DND-41 (cell line): ENCODE measurements at regions not wholly inside any gene's neighbourhood (a gene's known extent, or its start where the extent isn't known, plus 50 kb on each side); places are given as distances from the start of the nearest gene placed in this dataset.
A peak's percentile ranks its signal among the peaks of the same experiment; 100 is the strongest.

Experiments
- EZH2 ChIP-seq: IDR thresholded peaks from 3 replicates; pipeline ENCODE4 v1.6.1; 2012; ENCODE audit warnings: borderline replicate concordance, low read depth, mild to moderate bottlenecking, moderate library complexity, low read length, inconsistent platforms; ENCODE audit not compliant: severe bottlenecking
- TF ChIP-seq, protein P1 (sequence below): IDR thresholded peaks from 2 replicates; pipeline ENCODE4 v1.5.1; 2012; ENCODE audit warnings: borderline replicate concordance, low read length, moderate library complexity, mild to moderate bottlenecking; ENCODE audit not compliant: poor library complexity, severe bottlenecking; ENCODE audit errors: extremely low read depth

DNA sequence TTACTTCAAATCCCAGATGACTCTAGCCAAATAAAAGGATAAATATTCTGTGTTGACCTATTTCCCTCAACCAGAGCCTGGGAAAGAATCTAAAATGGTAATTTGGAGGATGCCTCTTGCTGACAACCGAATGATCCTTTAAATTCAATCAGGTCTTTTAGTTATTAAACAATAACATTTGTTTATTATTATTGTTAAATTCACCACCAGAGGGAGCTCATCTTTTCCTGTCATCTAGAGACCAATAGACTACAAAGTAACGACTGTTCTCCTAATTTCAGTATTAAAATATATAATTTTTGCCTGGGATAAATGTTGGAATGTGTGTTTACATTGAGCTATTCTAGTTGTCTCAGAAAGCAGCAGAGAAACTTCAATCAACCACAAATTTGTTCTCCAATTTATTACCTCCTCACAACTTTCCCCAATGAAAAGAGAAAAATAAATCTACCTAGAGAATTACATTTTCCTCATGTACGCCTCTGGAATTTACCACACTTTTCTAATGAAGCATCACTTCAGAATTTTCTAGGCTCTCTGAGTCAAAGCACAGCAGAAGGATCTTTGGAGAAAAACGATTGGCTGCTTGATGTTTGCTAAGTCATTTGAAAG is 142.7 kb downstream of the SCG2 start:
- no peak for TF ChIP-seq EZH2
- TF ChIP-seq, protein P1, sequence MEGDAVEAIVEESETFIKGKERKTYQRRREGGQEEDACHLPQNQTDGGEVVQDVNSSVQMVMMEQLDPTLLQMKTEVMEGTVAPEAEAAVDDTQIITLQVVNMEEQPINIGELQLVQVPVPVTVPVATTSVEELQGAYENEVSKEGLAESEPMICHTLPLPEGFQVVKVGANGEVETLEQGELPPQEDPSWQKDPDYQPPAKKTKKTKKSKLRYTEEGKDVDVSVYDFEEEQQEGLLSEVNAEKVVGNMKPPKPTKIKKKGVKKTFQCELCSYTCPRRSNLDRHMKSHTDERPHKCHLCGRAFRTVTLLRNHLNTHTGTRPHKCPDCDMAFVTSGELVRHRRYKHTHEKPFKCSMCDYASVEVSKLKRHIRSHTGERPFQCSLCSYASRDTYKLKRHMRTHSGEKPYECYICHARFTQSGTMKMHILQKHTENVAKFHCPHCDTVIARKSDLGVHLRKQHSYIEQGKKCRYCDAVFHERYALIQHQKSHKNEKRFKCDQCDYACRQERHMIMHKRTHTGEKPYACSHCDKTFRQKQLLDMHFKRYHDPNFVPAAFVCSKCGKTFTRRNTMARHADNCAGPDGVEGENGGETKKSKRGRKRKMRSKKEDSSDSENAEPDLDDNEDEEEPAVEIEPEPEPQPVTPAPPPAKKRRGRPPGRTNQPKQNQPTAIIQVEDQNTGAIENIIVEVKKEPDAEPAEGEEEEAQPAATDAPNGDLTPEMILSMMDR = peak; percentile 8
